Esophagus squamous epithelium (tissue), 5 donors: ENCODE measurements at regions not wholly inside any gene's neighbourhood (a gene's known extent, or its start where the extent isn't known, plus 50 kb on each side); places are given as distances from the start of the nearest gene placed in this dataset.

Experiments used
- DNase-seq: peaks from one replicate; lab custom pipeline; 2025; lab: John Stamatoyannopoulos, UW
- H3K27ac ChIP-seq, 4 donors: fragments of 200-600 bp; sonication (generic); one replicate each; pipeline ENCODE4 v1.5.1; 2016 to 2019; ENCODE audit warnings: mild to moderate bottlenecking in 1 of 4
- H3K27me3 ChIP-seq, 4 donors: fragments of 200-600 bp; sonication (generic); 1 replicate in 3 of 4; 2 replicates in 1 of 4; pipeline versions ENCODE4 v1.5.1 to v1.6.0; 2017 to 2021; ENCODE audit warnings: antibody characterized with exemption in 1 of 4
- H3K36me3 ChIP-seq, 3 donors: fragments of 200-600 bp; sonication (generic); one replicate each; pipeline ENCODE4 v1.5.1; 2016 to 2019
- H3K4me1 ChIP-seq, 3 donors: fragments of 200-600 bp; sonication (generic); one replicate each; pipeline ENCODE4 v1.5.1; 2017 to 2019
- H3K4me3 ChIP-seq, 4 donors: fragments of 200-600 bp; sonication (generic); 1 replicate in 3 of 4; 2 replicates in 1 of 4; pipeline ENCODE4 v1.5.1; 2016 to 2019; ENCODE audit warnings: mild to moderate bottlenecking in 2 of 4, moderate library complexity in 1 of 4
- H3K9me3 ChIP-seq, 3 donors: fragments of 200-600 bp; sonication (generic); one replicate each; pipeline ENCODE4 v1.5.1; 2016 to 2019
- CTCF ChIP-seq, 6 experiments: fragments of 450-650 bp in 4 of 6; fragments of 200-600 bp in 2 of 6; sonication (generic) in 2 of 6; IDR thresholded peaks; one replicate each; pipeline ENCODE4 v1.5.1; 2016 to 2019; ENCODE audit warnings: antibody characterized with exemption in 6 of 6, mild to moderate bottlenecking in 4 of 6, moderate library complexity in 4 of 6
- POLR2A ChIP-seq, 4 donors: fragments of 450-650 bp; IDR thresholded peaks; one replicate each; pipeline ENCODE4 v1.6.1; 2017; ENCODE audit warnings: antibody characterized with exemption in 4 of 4, mild to moderate bottlenecking in 4 of 4, moderate library complexity in 3 of 4
- WGBS, 2 donors: methylation state at CpG; one replicate each; pipeline ENCODE4 v1.1.5; 2018; 5-methylcytosine and 5-hydroxymethylcytosine counted together
- intact Hi-C: fragments of 100-400 bp; cut with DNase I; formaldehyde crosslinking; loops from one replicate; pipeline ENCODE4 v1.15.0; 2022
- donor health status: DM: yes; HTN: yes; CAD: no.

- no peaks in the 10 kb centered on the region for H3K36me3 ChIP-seq
- no peaks in the 10 kb centered on the region for H3K27me3 ChIP-seq
- H3K9me3 ChIP-seq = no peaks in the 10 kb centered on the region
- TF ChIP-seq POLR2A (IDR thresholded peaks at IDR 0.05) (no peak), CTCF (IDR thresholded peaks at IDR 0.05) (no peak)
- 72 to 84% methylated on average over 3 of the region's 3 CpGs for WGBS, 2 donors
- no peak for DNase-seq
- intact Hi-C loops = no loop called here
- H3K4me3 ChIP-seq = no peak overlapping the region
- no peak overlapping the region for H3K27ac ChIP-seq
- no peaks in the 10 kb centered on the region for H3K4me1 ChIP-seq
Observed at GRCh38 chrX:56099271-56099670, 132.9 kb upstream of the KLF8 start.

GRCh38 chrX:56107320-56107719, 124.8 kb upstream of the KLF8 start:
- WGBS, 2 donors = 81 to 100% methylated on average over 1 to 4 of the region's 12 CpGs

GRCh38 chrX:56113785-56114436, 118.2 kb upstream of the KLF8 start:
- no peak for DNase-seq
- intact Hi-C loops = no loop called here
- Histone ChIP-seq H3K36me3 (no peaks in the 10 kb centered on the region), H3K4me1 (no peaks in the 10 kb centered on the region), H3K4me3 (no peak overlapping the region), H3K27ac (no peak overlapping the region), H3K9me3 (no peaks in the 10 kb centered on the region), H3K27me3 (no peaks in the 10 kb centered on the region)
- WGBS, 2 donors = 79 to 100% methylated on average over 2 to 10 of the region's 16 CpGs
- no peak for TF ChIP-seq CTCF (IDR thresholded peaks at IDR 0.05)
- TF ChIP-seq POLR2A (IDR thresholded peaks at IDR 0.05) = no peak

More at GRCh38 chrX:56107320-56107719, 124.8 kb upstream of the KLF8 start:
- Histone ChIP-seq H3K27ac (no peak overlapping the region), H3K27me3 (no peaks in the 10 kb centered on the region), H3K4me1 (no peaks in the 10 kb centered on the region), H3K9me3 (no peaks in the 10 kb centered on the region), H3K36me3 (no peaks in the 10 kb centered on the region), H3K4me3 (no peak overlapping the region)
- intact Hi-C loops = no loop called here
- no peak for TF ChIP-seq CTCF (IDR thresholded peaks at IDR 0.05)
- no peak for TF ChIP-seq POLR2A (IDR thresholded peaks at IDR 0.05)
- no peak for DNase-seq

- Histone ChIP-seq H3K4me3 (no peak overlapping the region), H3K9me3 (no peaks in the 10 kb centered on the region), H3K4me1 (no peaks in the 10 kb centered on the region), H3K36me3 (no peaks in the 10 kb centered on the region), H3K27ac (no peak overlapping the region), H3K27me3 (no peaks in the 10 kb centered on the region)
- WGBS, 2 donors = 71 to 100% methylated on average over 1 of the region's 1 CpG
- DNase-seq = no peak
- TF ChIP-seq POLR2A (IDR thresholded peaks at IDR 0.05) (no peak), CTCF (IDR thresholded peaks at IDR 0.05) (no peak)
- intact Hi-C loops = no loop called here
Observed at GRCh38 chrX:56114437-56114787, 117.7 kb upstream of the KLF8 start.

GRCh38 chrX:56120242-56120641, 111.9 kb upstream of the KLF8 start:
- Histone ChIP-seq H3K4me1 (no peaks in the 10 kb centered on the region), H3K36me3 (no peaks in the 10 kb centered on the region), H3K27ac (no peak overlapping the region), H3K4me3 (no peak overlapping the region), H3K27me3 (no peaks in the 10 kb centered on the region), H3K9me3 (no peaks in the 10 kb centered on the region)
- 50 to 56% methylated on average over 1 of the region's 1 CpG for WGBS, 2 donors
- DNase-seq = no peak
- intact Hi-C loops = no loop called here
- no peak for TF ChIP-seq POLR2A (IDR thresholded peaks at IDR 0.05)

GRCh38 chrX:56125946-56126345, 106.2 kb upstream of the KLF8 start:
- H3K4me3 ChIP-seq = no peak overlapping the region
- no peaks in the 10 kb centered on the region for H3K9me3 ChIP-seq
- TF ChIP-seq POLR2A (IDR thresholded peaks at IDR 0.05) (no peak), CTCF (IDR thresholded peaks at IDR 0.05) (no peak)
- WGBS, 2 donors = 56 to 71% methylated on average over 1 of the region's 1 CpG
- no peaks in the 10 kb centered on the region for H3K36me3 ChIP-seq
- no peak for DNase-seq
- no peak overlapping the region for H3K27ac ChIP-seq
- H3K27me3 ChIP-seq = no peaks in the 10 kb centered on the region
- intact Hi-C loops = no loop called here
- H3K4me1 ChIP-seq = no peaks in the 10 kb centered on the region
